OCI-LY3 (cell line): ENCODE measurements at regions not wholly inside any gene's neighbourhood (a gene's known extent, or its start where the extent isn't known, plus 50 kb on each side); places are given as distances from the start of the nearest gene placed in this dataset.

Experiments used
- CTCF ChIP-seq: fragments of 200-600, 300-600 bp; sonication (generic); IDR thresholded peaks from 2 replicates; pipeline ENCODE4 v1.5.1; 2014; ENCODE audit warnings: antibody characterized with exemption, low read length, low read depth
- EZH2phosphoT487 ChIP-seq: fragments of 200-600 bp; shearing (Covaris generic); IDR thresholded peaks from 2 replicates; pipeline ENCODE4 v1.6.1; 2018; ENCODE audit warnings: antibody characterized with exemption, mixed run types, low read depth

- TF ChIP-seq CTCF: no peak
- TF ChIP-seq EZH2phosphoT487: no peak
These were observed 106.4 kb upstream of the PLEKHG7 start for GRCh38 chr12:92596383-92596782.
